ENCODE measurements at regions not wholly inside any gene's neighbourhood (a gene's known extent, or its start where the extent isn't known, plus 50 kb on each side); places are given as distances from the start of the nearest gene placed in this dataset.

- peaks cover 0 to 2% (median 0%) of the 10 kb centered on the region in 3 experiments; a peak in 1 of 7 replicates for H3K36me3 Mint-ChIP-seq (ENCODE audit: insufficient read depth in 1 of 3, low read depth in 3 of 3)
- H3K56ac ChIP-seq (ENCODE audit: insufficient read length, low read depth, low read length): no peak overlapping the region
- H4K8ac ChIP-seq (replicated peaks; ENCODE audit: insufficient read length, low read depth, low read length): no peak overlapping the region
- WGBS (ENCODE audit: extremely low coverage, insufficient read length, low lambda C conversion rate): no CpG with 5 or more reads among the region's 3 CpGs
- no peak overlapping the region for H2BK15ac ChIP-seq (ENCODE audit: low read depth, low read length)
- H3K4me3 Mint-ChIP-seq: no peak overlapping the region
- H3K23me2 ChIP-seq (ENCODE audit: insufficient read length, low read depth, low read length, poor library complexity, severe bottlenecking): no peaks in the 10 kb centered on the region
- no peak overlapping the region for H3K9ac ChIP-seq (ENCODE audit: extremely low read depth, insufficient read length, low read length)
- H3K4ac ChIP-seq (ENCODE audit: low read depth, low read length): no peak overlapping the region
- H4K5ac ChIP-seq (ENCODE audit: insufficient read length, low read depth, low read length): no peak overlapping the region
- no peak overlapping the region for H3K27ac ChIP-seq (ENCODE audit: insufficient read length, low read depth, low read length)
- H3K4me1 ChIP-seq (ENCODE audit: insufficient read depth, low read length): 0 out of 2 replicates have a peak, but pooled peaks cover 2% of the 10 kb centered on the region
- no peak overlapping the region for H2AFZ ChIP-seq (ENCODE audit: low read length)
- H3K14ac ChIP-seq (ENCODE audit: insufficient read depth, low read length): no peak overlapping the region
- H4K91ac ChIP-seq (ENCODE audit: insufficient read length, low read depth, low read length): no peak overlapping the region
- no peak for DNase-seq
- no peak overlapping the region for H3K27ac Mint-ChIP-seq
- no peak overlapping the region for H2AK5ac ChIP-seq (ENCODE audit: insufficient read length, low read length)
- H3K79me2 ChIP-seq (ENCODE audit: insufficient read depth, low read length): no peaks in the 10 kb centered on the region
- H3K27me3 Mint-ChIP-seq (ENCODE audit: low read depth): no peaks in the 10 kb centered on the region
- no peak overlapping the region for H2BK12ac ChIP-seq (ENCODE audit: insufficient read length, low read depth, low read length)
- no peak overlapping the region for H2BK120ac ChIP-seq (ENCODE audit: low read depth, low read length, poor library complexity, severe bottlenecking)
- H3K9me3 ChIP-seq (ENCODE audit: control insufficient read depth, low read depth, low read length): no peaks in the 10 kb centered on the region
- H3K79me1 ChIP-seq (ENCODE audit: insufficient read depth, low read depth, low read length, poor library complexity, severe bottlenecking): no peaks in the 10 kb centered on the region
- H2BK20ac ChIP-seq (ENCODE audit: low read depth, low read length, poor library complexity, severe bottlenecking): no peak overlapping the region
- H4K20me1 ChIP-seq (ENCODE audit: control insufficient read depth, insufficient read depth, insufficient read length): no peaks in the 10 kb centered on the region
- TF ChIP-seq, protein P1, sequence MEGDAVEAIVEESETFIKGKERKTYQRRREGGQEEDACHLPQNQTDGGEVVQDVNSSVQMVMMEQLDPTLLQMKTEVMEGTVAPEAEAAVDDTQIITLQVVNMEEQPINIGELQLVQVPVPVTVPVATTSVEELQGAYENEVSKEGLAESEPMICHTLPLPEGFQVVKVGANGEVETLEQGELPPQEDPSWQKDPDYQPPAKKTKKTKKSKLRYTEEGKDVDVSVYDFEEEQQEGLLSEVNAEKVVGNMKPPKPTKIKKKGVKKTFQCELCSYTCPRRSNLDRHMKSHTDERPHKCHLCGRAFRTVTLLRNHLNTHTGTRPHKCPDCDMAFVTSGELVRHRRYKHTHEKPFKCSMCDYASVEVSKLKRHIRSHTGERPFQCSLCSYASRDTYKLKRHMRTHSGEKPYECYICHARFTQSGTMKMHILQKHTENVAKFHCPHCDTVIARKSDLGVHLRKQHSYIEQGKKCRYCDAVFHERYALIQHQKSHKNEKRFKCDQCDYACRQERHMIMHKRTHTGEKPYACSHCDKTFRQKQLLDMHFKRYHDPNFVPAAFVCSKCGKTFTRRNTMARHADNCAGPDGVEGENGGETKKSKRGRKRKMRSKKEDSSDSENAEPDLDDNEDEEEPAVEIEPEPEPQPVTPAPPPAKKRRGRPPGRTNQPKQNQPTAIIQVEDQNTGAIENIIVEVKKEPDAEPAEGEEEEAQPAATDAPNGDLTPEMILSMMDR (conservative IDR thresholded peaks at IDR 0.05): no peak
- H3K4me2 ChIP-seq (ENCODE audit: insufficient read depth, insufficient read length, low read length): no peak overlapping the region
- H3K27me3 ChIP-seq (ENCODE audit: insufficient read depth, low read length): no peaks in the 10 kb centered on the region; the same call in 1 of the 2 replicates
- no peaks in the 10 kb centered on the region; a peak in 1 of 4 replicates for H3K4me1 Mint-ChIP-seq
- no peak overlapping the region for H3K23ac ChIP-seq (ENCODE audit: insufficient read length, low read depth, low read length)
- H3T11ph ChIP-seq (ENCODE audit: low read length): no peak overlapping the region
- no peak overlapping the region for H3K18ac ChIP-seq (ENCODE audit: insufficient read length, low read depth, low read length)
- H2BK5ac ChIP-seq (ENCODE audit: insufficient read length, low read length): no peak overlapping the region
- peaks cover 0 to 11% of the 10 kb centered on the region in 2 experiments; a peak in 3 of 5 replicates for H3K9me3 Mint-ChIP-seq
Observed at GRCh38 chr17:13253733-13254410, 236.0 kb upstream of the ELAC2 start.

All from H9 (cell line).